Mesenchymal stem cell (in vitro differentiated cells and primary cell): ENCODE measurements at regions not wholly inside any gene's neighbourhood (a gene's known extent, or its start where the extent isn't known, plus 50 kb on each side); places are given as distances from the start of the nearest gene placed in this dataset.

Source experiments
- DNase-seq: peaks from one replicate; pipeline ENCODE4 v3.0.0-alpha.2; 2013
- H2AFZ ChIP-seq: one replicate; pipeline ENCODE4 v1.6.1; 2013; ENCODE audit warnings: low read depth, mild to moderate bottlenecking, control low read depth, inconsistent platforms, low read length, moderate library complexity
- H2AK5ac ChIP-seq: 2 replicates; pipeline ENCODE4 v1.6.1; 2013; ENCODE audit warnings: low read length, moderate library complexity, mild to moderate bottlenecking, inconsistent platforms; ENCODE audit not compliant: severe bottlenecking
- H2BK120ac ChIP-seq: one replicate; pipeline ENCODE4 v1.6.1; 2013; ENCODE audit warnings: low read depth, mild to moderate bottlenecking, inconsistent platforms, low read length, moderate library complexity
- H2BK12ac ChIP-seq, 2 experiments: one replicate each; pipeline ENCODE4 v1.6.1; 2013; ENCODE audit warnings: inconsistent platforms in 2 of 2, low read length in 2 of 2, mild to moderate bottlenecking in 2 of 2, moderate library complexity in 2 of 2, control low read depth in 1 of 2
- H2BK15ac ChIP-seq: one replicate; pipeline ENCODE4 v1.6.1; 2013; ENCODE audit warnings: mild to moderate bottlenecking, low read depth, inconsistent platforms; ENCODE audit not compliant: poor library complexity, severe bottlenecking
- H2BK5ac ChIP-seq: 2 replicates; pipeline ENCODE4 v1.6.1; 2013; ENCODE audit warnings: low read depth, mild to moderate bottlenecking, low read length, control low read depth, inconsistent platforms; ENCODE audit not compliant: poor library complexity, severe bottlenecking
- H3K14ac ChIP-seq, 2 experiments: one replicate each; pipeline ENCODE4 v1.6.1; 2013; ENCODE audit warnings: inconsistent platforms in 2 of 2, low read length in 2 of 2, control low read depth in 1 of 2, mild to moderate bottlenecking in 1 of 2, moderate library complexity in 1 of 2
- H3K18ac ChIP-seq, 2 experiments: one replicate each; pipeline ENCODE4 v1.6.1; 2013; ENCODE audit warnings: inconsistent platforms in 2 of 2, low read length in 2 of 2, control low read depth in 1 of 2, low read depth in 1 of 2, mild to moderate bottlenecking in 1 of 2
- H3K23ac ChIP-seq, 2 experiments: one replicate each; pipeline ENCODE4 v1.6.1; 2013; ENCODE audit warnings: inconsistent platforms in 2 of 2, low read length in 2 of 2, mild to moderate bottlenecking in 2 of 2, moderate library complexity in 2 of 2, control low read depth in 1 of 2
- H3K27ac ChIP-seq: 2 replicates; pipeline ENCODE4 v1.5.1; 2013; ENCODE audit warnings: mild to moderate bottlenecking, moderate library complexity, low read length, control low read depth, inconsistent platforms; ENCODE audit not compliant: poor library complexity, severe bottlenecking
- H3K27me3 ChIP-seq, 2 experiments: 2 replicates each; pipeline versions ENCODE4 v1.6.1 to v1.7.0; 2013; ENCODE audit warnings: low read length in 2 of 2, mild to moderate bottlenecking in 2 of 2, moderate library complexity in 2 of 2, control low read depth in 1 of 2, inconsistent platforms in 1 of 2; ENCODE audit not compliant: control insufficient read depth in 1 of 2, insufficient read depth in 1 of 2
- H3K36me3 ChIP-seq, 2 experiments: 2 replicates each; pipeline versions ENCODE4 v1.6.1 to v1.7.0; 2013; ENCODE audit warnings: low read length in 2 of 2, control low read depth in 1 of 2, inconsistent platforms in 1 of 2, low read depth in 1 of 2, mild to moderate bottlenecking in 1 of 2; ENCODE audit not compliant: insufficient read depth in 2 of 2, control insufficient read depth in 1 of 2
- H3K4ac ChIP-seq, 2 experiments: one replicate each; pipeline ENCODE4 v1.6.1; 2013; ENCODE audit warnings: inconsistent platforms in 2 of 2, low read length in 2 of 2, mild to moderate bottlenecking in 2 of 2, moderate library complexity in 2 of 2, control low read depth in 1 of 2, low read depth in 1 of 2
- H3K4me1 ChIP-seq: 2 replicates; pipeline ENCODE4 v1.6.1; 2013; ENCODE audit warnings: low read depth, low read length, control low read depth; ENCODE audit not compliant: control insufficient read depth, insufficient read depth
- H3K4me2 ChIP-seq: 2 replicates; pipeline ENCODE4 v1.6.1; 2013; ENCODE audit warnings: low read length, mild to moderate bottlenecking, inconsistent platforms; ENCODE audit not compliant: poor library complexity, severe bottlenecking
- H3K4me3 ChIP-seq, 2 experiments: 2 replicates each; pipeline versions ENCODE4 v1.5.1 to v1.7.0; 2013; ENCODE audit warnings: low read length in 2 of 2, mild to moderate bottlenecking in 2 of 2, control low read depth in 1 of 2, low read depth in 1 of 2; ENCODE audit not compliant: insufficient read depth in 1 of 2
- H3K79me1 ChIP-seq: replicated peaks from 2 replicates; pipeline ENCODE4 v1.6.1; 2013; ENCODE audit warnings: mild to moderate bottlenecking, control low read depth, low read length, inconsistent platforms; ENCODE audit not compliant: poor library complexity, severe bottlenecking
- H3K9ac ChIP-seq: 2 replicates; pipeline ENCODE4 v1.7.0; 2013; ENCODE audit warnings: mild to moderate bottlenecking, low read length, moderate library complexity
- H3K9me3 ChIP-seq: 2 replicates; pipeline ENCODE4 v1.7.0; 2013; ENCODE audit warnings: mild to moderate bottlenecking, low read length; ENCODE audit not compliant: control insufficient read depth
- H4K8ac ChIP-seq: one replicate; pipeline ENCODE4 v1.6.1; 2013; ENCODE audit warnings: inconsistent platforms, mild to moderate bottlenecking, low read length, moderate library complexity
- H4K91ac ChIP-seq: one replicate; pipeline ENCODE4 v1.6.1; 2013; ENCODE audit warnings: mild to moderate bottlenecking, low read length, inconsistent platforms
- WGBS: methylation state at CpG from one replicate; pipeline ENCODE4 v1.1.7; 2013; ENCODE audit warnings: mixed read lengths; 5-methylcytosine and 5-hydroxymethylcytosine counted together

DNA sequence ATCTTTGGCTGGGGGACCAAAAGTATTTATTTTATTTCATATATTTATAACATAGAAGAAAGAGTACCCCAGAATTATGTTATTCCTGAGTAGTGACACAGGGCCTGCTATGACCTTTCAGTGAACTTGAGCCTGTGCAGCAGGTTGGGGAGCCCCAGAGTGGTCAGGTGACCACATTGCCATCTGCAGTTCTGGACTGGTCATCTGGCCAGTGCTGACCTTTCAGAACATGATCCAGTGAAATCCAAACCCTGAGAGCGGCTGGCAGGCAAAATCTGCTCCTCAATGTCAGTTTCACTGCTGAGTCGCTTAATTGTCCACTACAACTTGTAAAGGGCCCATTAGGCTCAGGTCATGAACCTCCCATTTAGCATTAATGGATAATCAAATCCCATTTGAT is 336.7 kb upstream of the KCNH7 start:
- 98% methylated on average over 2 of the region's 2 CpGs for WGBS
- no peaks in the 10 kb centered on the region for H3K27me3 ChIP-seq

GRCh38 chr2:163173591-163173990 is 335.0 kb upstream of the KCNH7 start:
- Histone ChIP-seq H4K8ac (no peak overlapping the region), H4K91ac (no peak overlapping the region), H3K4me2 (no peak overlapping the region), H3K4ac (no peak overlapping the region), H2AK5ac (no peak overlapping the region), H3K9me3 (no peaks in the 10 kb centered on the region), H2BK15ac (no peak overlapping the region), H3K23ac (no peak overlapping the region), H3K36me3 (no peaks in the 10 kb centered on the region), H2BK5ac (no peak overlapping the region), H2BK12ac (no peak overlapping the region), H3K18ac (no peak overlapping the region), H3K27me3 (no peaks in the 10 kb centered on the region), H3K4me3 (no peak overlapping the region), H2AFZ (no peak overlapping the region), H3K9ac (no peak overlapping the region), H3K14ac (no peak overlapping the region), H3K79me1 (no peaks in the 10 kb centered on the region), H2BK120ac (no peak overlapping the region), H3K27ac (no peak overlapping the region), H3K4me1 (no peaks in the 10 kb centered on the region)
- no peak for DNase-seq
- 71% methylated on average over 1 of the region's 1 CpG for WGBS

More for the DNA sequence above, 336.7 kb upstream of the KCNH7 start:
- no peak overlapping the region for H3K27ac ChIP-seq
- H4K91ac ChIP-seq, result no peak overlapping the region
- no peak overlapping the region for H3K14ac ChIP-seq
- H3K9me3 ChIP-seq, result no peaks in the 10 kb centered on the region
- no peak overlapping the region for H2AK5ac ChIP-seq
- no peak overlapping the region for H3K9ac ChIP-seq
- H2BK15ac ChIP-seq, result no peak overlapping the region
- H3K36me3 ChIP-seq, result no peaks in the 10 kb centered on the region
- no peak overlapping the region for H4K8ac ChIP-seq
- H2AFZ ChIP-seq, result no peak overlapping the region
- H3K4me1 ChIP-seq, result no peaks in the 10 kb centered on the region
- no peak overlapping the region for H3K23ac ChIP-seq
- H3K4ac ChIP-seq, result no peak overlapping the region
- H3K4me3 ChIP-seq, result no peak overlapping the region
- no peak overlapping the region for H3K18ac ChIP-seq
- H3K79me1 ChIP-seq, result no peaks in the 10 kb centered on the region
- H3K4me2 ChIP-seq, result no peak overlapping the region
- H2BK5ac ChIP-seq, result no peak overlapping the region
- H2BK120ac ChIP-seq, result no peak overlapping the region
- H2BK12ac ChIP-seq, result no peak overlapping the region
- no peak for DNase-seq

DNA sequence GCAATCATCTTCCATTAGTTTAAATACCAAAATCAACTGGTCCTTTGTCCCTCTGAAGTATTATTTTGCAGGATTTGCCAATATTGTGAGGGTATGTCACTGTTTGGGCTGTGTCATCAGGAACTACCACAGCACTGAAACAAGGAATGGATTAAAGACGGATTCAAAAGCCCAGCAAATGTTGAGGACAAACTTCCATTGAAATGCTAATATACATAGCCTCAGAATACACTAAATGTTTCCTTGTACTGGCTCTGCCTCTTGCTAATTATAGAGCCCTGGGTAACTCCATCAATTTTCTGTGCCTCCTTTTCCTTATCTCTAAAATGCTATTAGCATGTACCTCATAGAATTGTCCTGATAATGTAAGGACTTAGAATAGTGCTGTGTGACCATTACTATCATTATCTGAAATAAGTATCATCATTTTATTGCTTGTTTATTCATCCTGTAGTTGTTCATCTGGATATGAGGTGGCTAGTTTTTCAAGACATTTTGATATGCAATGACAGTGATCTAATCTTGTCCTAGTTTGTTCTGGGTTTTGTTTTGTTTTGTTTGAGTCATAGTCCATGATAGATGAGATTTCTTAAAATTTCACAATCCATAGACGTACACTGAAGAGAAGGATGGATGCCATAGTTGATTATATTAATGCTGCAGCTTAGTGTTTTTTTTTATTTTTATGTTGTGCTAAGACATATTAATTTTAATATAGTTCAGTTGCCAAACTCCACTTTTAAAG is 333.4 kb upstream of the KCNH7 start:
- WGBS, result 65% methylated on average over 1 of the region's 2 CpGs
- no peak overlapping the region for H3K4ac ChIP-seq

DNA sequence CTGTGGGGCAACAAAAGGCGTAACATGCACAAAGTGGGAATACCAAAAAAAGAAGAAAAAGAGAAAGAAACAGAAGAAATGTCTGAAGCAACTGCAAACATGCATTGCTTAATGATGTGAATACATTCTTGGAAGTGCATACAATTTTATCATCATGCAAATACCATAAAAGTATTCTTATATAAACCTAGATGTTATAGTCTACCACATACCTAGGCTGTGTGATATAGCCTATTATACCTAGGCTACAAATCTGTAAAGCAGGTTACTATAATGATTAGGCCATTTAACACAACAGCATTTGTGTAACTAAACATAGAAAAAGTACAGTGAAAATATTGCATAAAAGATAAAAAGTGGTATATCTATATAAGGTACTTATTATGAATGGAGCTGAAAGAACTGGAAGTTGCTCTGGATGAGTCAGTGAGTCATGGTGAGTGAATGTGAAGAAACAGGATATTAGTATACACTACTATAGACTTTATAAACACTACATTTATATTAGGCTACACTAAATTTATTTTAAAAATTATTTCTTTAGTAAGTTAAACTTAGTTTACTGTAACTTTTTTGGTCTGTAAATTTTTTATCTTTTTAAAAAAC is 319.4 kb upstream of the KCNH7 start:
- Histone ChIP-seq H2AFZ (no peak overlapping the region), H3K4me2 (no peak overlapping the region), H3K9ac (no peak overlapping the region), H3K27me3 (no peaks in the 10 kb centered on the region), H3K4ac (no peak overlapping the region), H2BK5ac (no peak overlapping the region), H3K4me3 (no peak overlapping the region), H4K91ac (no peak overlapping the region), H3K23ac (no peak overlapping the region), H3K79me1 (no peaks in the 10 kb centered on the region), H3K9me3 (no peaks in the 10 kb centered on the region), H3K14ac (no peak overlapping the region), H2BK15ac (no peak overlapping the region), H4K8ac (no peak overlapping the region), H3K18ac (no peak overlapping the region), H2BK120ac (no peak overlapping the region), H2AK5ac (no peak overlapping the region), H2BK12ac (no peak overlapping the region), H3K27ac (peak overlapping the region; percentile 45), H3K36me3 (no peaks in the 10 kb centered on the region), H3K4me1 (peaks cover 1% of the 10 kb centered on the region)
- WGBS, result 100% methylated on average over 1 of the region's 1 CpG
- peak; percentile 78 for DNase-seq

More for the DNA sequence above, 333.4 kb upstream of the KCNH7 start:
- H3K27me3 ChIP-seq, result no peaks in the 10 kb centered on the region
- H3K4me3 ChIP-seq, result no peak overlapping the region
- no peak overlapping the region for H2BK120ac ChIP-seq
- peak; percentile 34 for DNase-seq
- H3K23ac ChIP-seq, result no peak overlapping the region
- no peak overlapping the region for H4K8ac ChIP-seq
- H4K91ac ChIP-seq, result no peak overlapping the region
- H3K36me3 ChIP-seq, result no peaks in the 10 kb centered on the region
- H3K4me2 ChIP-seq, result no peak overlapping the region
- no peak overlapping the region for H3K14ac ChIP-seq
- no peak overlapping the region for H2AK5ac ChIP-seq
- H2AFZ ChIP-seq, result no peak overlapping the region
- no peak overlapping the region for H3K27ac ChIP-seq
- no peak overlapping the region for H2BK15ac ChIP-seq
- H3K4me1 ChIP-seq, result no peaks in the 10 kb centered on the region
- H3K9me3 ChIP-seq, result no peaks in the 10 kb centered on the region
- no peak overlapping the region for H2BK5ac ChIP-seq
- H3K79me1 ChIP-seq, result no peaks in the 10 kb centered on the region
- H3K18ac ChIP-seq, result no peak overlapping the region
- no peak overlapping the region for H2BK12ac ChIP-seq
- H3K9ac ChIP-seq, result no peak overlapping the region
